ENCODE measurements at regions not wholly inside any gene's neighbourhood (a gene's known extent, or its start where the extent isn't known, plus 50 kb on each side); places are given as distances from the start of the nearest gene placed in this dataset.

DNA sequence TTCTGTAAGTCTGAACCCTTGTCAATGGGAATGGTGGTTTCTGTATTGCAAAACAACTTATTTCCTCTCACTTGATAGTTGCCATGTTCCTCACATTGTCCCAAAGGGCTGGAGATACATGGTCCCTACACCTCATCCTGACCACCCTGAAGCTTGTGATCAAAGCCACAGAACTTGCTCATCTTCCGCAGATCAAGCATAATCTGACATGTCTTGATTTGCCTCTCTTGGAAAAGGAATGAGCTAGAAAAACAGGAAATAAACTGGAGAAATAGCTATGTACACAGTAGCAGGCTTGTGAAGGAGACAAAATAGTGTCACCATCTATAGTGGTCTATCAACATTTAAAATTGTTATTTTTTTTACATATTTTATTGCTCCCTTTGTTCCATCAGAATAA lies 871.9 kb upstream of the C9orf72 start:
- TF ChIP-seq POLR2A (IDR thresholded peaks at IDR 0.05; ENCODE audit: low read length): no peak
- TF ChIP-seq GATA1 (IDR thresholded peaks at IDR 0.05; ENCODE audit: low read depth, low read length): no peak

All from erythroblast (primary cell).